ENCODE measurements at regions not wholly inside any gene's neighbourhood (a gene's known extent, or its start where the extent isn't known, plus 50 kb on each side); places are given as distances from the start of the nearest gene placed in this dataset.

GRCh38 chr5:8842971-8843551 lies 702.8 kb downstream of the SEMA5A start:
- no peak for TF ChIP-seq TCF12 (IDR thresholded peaks at IDR 0.05)
- no peak for TF ChIP-seq NRF1 (IDR thresholded peaks at IDR 0.05; ENCODE audit: low read depth, low read length)
- TF ChIP-seq EP300 (IDR thresholded peaks at IDR 0.05; ENCODE audit: borderline replicate concordance in 1 of 2, low read depth in 1 of 2, low read length in 1 of 2): no peak
- TF ChIP-seq, protein P1, sequence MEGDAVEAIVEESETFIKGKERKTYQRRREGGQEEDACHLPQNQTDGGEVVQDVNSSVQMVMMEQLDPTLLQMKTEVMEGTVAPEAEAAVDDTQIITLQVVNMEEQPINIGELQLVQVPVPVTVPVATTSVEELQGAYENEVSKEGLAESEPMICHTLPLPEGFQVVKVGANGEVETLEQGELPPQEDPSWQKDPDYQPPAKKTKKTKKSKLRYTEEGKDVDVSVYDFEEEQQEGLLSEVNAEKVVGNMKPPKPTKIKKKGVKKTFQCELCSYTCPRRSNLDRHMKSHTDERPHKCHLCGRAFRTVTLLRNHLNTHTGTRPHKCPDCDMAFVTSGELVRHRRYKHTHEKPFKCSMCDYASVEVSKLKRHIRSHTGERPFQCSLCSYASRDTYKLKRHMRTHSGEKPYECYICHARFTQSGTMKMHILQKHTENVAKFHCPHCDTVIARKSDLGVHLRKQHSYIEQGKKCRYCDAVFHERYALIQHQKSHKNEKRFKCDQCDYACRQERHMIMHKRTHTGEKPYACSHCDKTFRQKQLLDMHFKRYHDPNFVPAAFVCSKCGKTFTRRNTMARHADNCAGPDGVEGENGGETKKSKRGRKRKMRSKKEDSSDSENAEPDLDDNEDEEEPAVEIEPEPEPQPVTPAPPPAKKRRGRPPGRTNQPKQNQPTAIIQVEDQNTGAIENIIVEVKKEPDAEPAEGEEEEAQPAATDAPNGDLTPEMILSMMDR (IDR thresholded peaks at IDR 0.05): peak; percentile 56
- no peak for TF ChIP-seq POLR2AphosphoS5 (IDR thresholded peaks at IDR 0.05; ENCODE audit: low read depth, low read length)
- TF ChIP-seq MXI1 (IDR thresholded peaks at IDR 0.05; ENCODE audit: low read depth, low read length): no peak
- no peak for TF ChIP-seq TAF1 (IDR thresholded peaks at IDR 0.05; ENCODE audit: borderline replicate concordance, low read depth, low read length)
- TF ChIP-seq, protein P2, sequence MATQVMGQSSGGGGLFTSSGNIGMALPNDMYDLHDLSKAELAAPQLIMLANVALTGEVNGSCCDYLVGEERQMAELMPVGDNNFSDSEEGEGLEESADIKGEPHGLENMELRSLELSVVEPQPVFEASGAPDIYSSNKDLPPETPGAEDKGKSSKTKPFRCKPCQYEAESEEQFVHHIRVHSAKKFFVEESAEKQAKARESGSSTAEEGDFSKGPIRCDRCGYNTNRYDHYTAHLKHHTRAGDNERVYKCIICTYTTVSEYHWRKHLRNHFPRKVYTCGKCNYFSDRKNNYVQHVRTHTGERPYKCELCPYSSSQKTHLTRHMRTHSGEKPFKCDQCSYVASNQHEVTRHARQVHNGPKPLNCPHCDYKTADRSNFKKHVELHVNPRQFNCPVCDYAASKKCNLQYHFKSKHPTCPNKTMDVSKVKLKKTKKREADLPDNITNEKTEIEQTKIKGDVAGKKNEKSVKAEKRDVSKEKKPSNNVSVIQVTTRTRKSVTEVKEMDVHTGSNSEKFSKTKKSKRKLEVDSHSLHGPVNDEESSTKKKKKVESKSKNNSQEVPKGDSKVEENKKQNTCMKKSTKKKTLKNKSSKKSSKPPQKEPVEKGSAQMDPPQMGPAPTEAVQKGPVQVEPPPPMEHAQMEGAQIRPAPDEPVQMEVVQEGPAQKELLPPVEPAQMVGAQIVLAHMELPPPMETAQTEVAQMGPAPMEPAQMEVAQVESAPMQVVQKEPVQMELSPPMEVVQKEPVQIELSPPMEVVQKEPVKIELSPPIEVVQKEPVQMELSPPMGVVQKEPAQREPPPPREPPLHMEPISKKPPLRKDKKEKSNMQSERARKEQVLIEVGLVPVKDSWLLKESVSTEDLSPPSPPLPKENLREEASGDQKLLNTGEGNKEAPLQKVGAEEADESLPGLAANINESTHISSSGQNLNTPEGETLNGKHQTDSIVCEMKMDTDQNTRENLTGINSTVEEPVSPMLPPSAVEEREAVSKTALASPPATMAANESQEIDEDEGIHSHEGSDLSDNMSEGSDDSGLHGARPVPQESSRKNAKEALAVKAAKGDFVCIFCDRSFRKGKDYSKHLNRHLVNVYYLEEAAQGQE (IDR thresholded peaks at IDR 0.05; ENCODE audit: low read depth, low read length): no peak

Measured in SK-N-SH (cell line).